GM23338 (cell line): ENCODE measurements at regions not wholly inside any gene's neighbourhood (a gene's known extent, or its start where the extent isn't known, plus 50 kb on each side); places are given as distances from the start of the nearest gene placed in this dataset.

ENCODE experiments used
- EZH2 ChIP-seq: fragments of 200-600 bp; sonication (generic); IDR thresholded peaks from one replicate; pipeline ENCODE4 v1.8.0; 2017; ENCODE audit warnings: antibody characterized with exemption, mild to moderate bottlenecking, low read depth; ENCODE audit not compliant: unreplicated experiment
- EZH2phosphoT487 ChIP-seq: fragments of 200-600 bp; sonication (generic); IDR thresholded peaks from one replicate; pipeline ENCODE4 v1.8.1; 2018; ENCODE audit warnings: antibody characterized with exemption; ENCODE audit not compliant: unreplicated experiment

- TF ChIP-seq EZH2phosphoT487 (no peak), EZH2 (no peak)
These were observed 255.0 kb upstream of the ADGRL2 start for GRCh38 chr1:81545734-81546133.
